ENCODE measurements at regions not wholly inside any gene's neighbourhood (a gene's known extent, or its start where the extent isn't known, plus 50 kb on each side); places are given as distances from the start of the nearest gene placed in this dataset.

DNA sequence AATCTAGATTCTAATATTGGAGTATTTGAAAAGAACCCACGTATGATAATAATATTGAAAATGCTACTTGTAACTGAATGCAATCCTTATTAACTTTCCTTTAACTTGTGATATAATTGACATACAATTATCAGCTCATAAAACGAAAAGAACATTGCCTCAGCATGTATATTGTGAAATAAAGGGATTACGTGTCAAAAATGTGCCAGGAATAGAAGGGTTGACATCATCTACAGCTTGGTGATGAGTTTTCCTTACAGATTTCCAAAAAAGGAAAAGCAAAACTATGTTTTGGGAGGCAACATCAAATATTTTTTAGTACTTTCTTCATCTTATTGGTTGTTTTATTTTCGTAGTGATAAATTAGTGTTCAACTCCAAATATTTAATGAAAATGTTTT lies 266.0 kb upstream of the PTGER4 start:
- in situ Hi-C loops (cut with MboI; ENCODE audit: low pct_ligation_motif_present in 1 of 4, low pct_unique_long_range_greater_than_20kb in 1 of 4, low sequenced_read_pairs in 3 of 4) (no loop called here), intact Hi-C loops (cut with DNase I; ENCODE audit: low total_unique reads) (no loop called here)
- Histone ChIP-seq H3K27ac (no peak overlapping the region), H3K36me3 (no peaks in the 10 kb centered on the region), H3K27me3 (no peaks in the 10 kb centered on the region), H3K4me3 (no peak overlapping the region), H3K9me3 (peaks cover 0 to 2% of the 10 kb centered on the region in 2 donors), H3K4me1 (peaks cover 0 to 9% (median 0%) of the 10 kb centered on the region in 4 donors)
- no peak for DNase-seq
- 79 to 88% methylated on average over 4 of the region's 4 CpGs for WGBS, 2 donors (ENCODE audit: low coverage in 1 of 2)
- TF ChIP-seq POLR2A (IDR thresholded peaks at IDR 0.05) (no peak), EP300 (IDR thresholded peaks at IDR 0.05; ENCODE audit: low read depth) (no peak), POLR2AphosphoS5 (IDR thresholded peaks at IDR 0.05) (no peak)
- TF ChIP-seq, protein P1, sequence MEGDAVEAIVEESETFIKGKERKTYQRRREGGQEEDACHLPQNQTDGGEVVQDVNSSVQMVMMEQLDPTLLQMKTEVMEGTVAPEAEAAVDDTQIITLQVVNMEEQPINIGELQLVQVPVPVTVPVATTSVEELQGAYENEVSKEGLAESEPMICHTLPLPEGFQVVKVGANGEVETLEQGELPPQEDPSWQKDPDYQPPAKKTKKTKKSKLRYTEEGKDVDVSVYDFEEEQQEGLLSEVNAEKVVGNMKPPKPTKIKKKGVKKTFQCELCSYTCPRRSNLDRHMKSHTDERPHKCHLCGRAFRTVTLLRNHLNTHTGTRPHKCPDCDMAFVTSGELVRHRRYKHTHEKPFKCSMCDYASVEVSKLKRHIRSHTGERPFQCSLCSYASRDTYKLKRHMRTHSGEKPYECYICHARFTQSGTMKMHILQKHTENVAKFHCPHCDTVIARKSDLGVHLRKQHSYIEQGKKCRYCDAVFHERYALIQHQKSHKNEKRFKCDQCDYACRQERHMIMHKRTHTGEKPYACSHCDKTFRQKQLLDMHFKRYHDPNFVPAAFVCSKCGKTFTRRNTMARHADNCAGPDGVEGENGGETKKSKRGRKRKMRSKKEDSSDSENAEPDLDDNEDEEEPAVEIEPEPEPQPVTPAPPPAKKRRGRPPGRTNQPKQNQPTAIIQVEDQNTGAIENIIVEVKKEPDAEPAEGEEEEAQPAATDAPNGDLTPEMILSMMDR (IDR thresholded peaks at IDR 0.05) = no peak

DNA sequence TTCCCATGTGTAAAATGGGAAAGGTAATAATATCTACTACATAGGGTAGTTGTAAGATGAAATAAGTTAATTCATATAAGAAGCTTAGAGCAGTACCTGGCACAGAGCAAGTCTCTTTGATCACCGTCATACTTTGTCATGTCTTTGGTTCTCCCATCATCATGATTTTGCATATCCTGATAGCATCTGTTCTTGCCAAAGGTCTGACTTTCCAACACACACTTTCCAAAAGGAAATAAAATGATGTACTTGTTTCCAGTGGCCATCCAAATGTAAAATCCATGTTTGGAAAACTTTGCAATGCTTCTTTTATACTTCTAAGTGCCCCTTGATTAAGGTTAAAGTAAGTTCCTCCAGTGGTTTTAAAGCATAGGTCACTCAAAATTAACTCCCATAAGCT lies 266.9 kb upstream of the PTGER4 start:
- DNase-seq = no peak
- intact Hi-C loops (cut with DNase I; ENCODE audit: low total_unique reads) = no loop called here
- Histone ChIP-seq H3K4me3 (no peak overlapping the region), H3K9me3 (no peaks in the 10 kb centered on the region), H3K27me3 (no peaks in the 10 kb centered on the region), H3K4me1 (peaks cover 0 to 9% (median 0%) of the 10 kb centered on the region in 4 donors), H3K27ac (no peak overlapping the region), H3K36me3 (no peaks in the 10 kb centered on the region)
- in situ Hi-C loops (cut with MboI; ENCODE audit: low pct_ligation_motif_present in 1 of 4, low pct_unique_long_range_greater_than_20kb in 1 of 4, low sequenced_read_pairs in 3 of 4) = no loop called here
- whole genome bisulfite sequencing, 2 donors (ENCODE audit: low coverage in 1 of 2) = 89 to 100% methylated on average over 1 of the region's 1 CpG
- TF ChIP-seq, protein P1 (IDR thresholded peaks at IDR 0.05) = no peak
- TF ChIP-seq EP300 (IDR thresholded peaks at IDR 0.05; ENCODE audit: low read depth) = no peak
- TF ChIP-seq POLR2A (IDR thresholded peaks at IDR 0.05) = no peak
- no peak for TF ChIP-seq POLR2AphosphoS5 (IDR thresholded peaks at IDR 0.05)

DNA sequence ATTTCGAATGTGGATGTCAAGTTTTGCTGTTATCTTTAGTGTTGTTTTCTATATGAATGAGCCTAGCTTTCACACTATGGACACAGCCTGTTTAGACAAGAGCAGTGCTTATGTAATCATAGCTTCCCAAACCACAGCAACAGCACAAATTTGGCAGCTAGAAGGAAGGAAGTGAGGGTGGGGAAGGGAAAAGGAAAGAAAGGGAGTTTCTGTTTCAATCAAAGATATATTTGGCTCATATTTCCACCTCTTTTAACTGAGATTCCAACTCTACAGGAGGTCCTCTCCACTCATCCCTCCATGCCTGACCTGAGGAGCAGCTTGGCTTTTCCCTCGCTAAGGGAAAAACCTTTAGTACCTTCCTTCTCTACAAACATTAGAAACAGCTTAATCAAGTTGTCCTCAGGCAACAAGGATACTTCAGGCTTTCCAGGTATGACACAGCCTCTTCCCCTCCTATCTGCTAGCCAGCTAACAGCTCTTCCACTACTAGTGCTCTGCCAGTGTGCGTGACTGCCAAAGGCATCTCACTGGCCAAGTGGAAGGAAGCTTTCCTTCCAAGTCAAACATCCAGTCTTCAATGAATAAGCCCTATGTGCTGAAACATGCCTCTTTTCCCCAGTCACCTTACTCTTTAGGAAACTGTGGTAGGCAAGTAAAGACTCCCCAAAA lies 268.6 kb upstream of the PTGER4 start:
- DNase-seq = no peak
- 72 to 82% methylated on average over 2 to 3 of the region's 3 CpGs for WGBS, 2 donors (ENCODE audit: low coverage in 1 of 2)
- H3K27me3 ChIP-seq = no peaks in the 10 kb centered on the region
- intact Hi-C loops (cut with DNase I; ENCODE audit: low total_unique reads) (no loop called here), in situ Hi-C loops (cut with MboI; ENCODE audit: low pct_ligation_motif_present in 1 of 4, low pct_unique_long_range_greater_than_20kb in 1 of 4, low sequenced_read_pairs in 3 of 4) (no loop called here)
- TF ChIP-seq POLR2A (IDR thresholded peaks at IDR 0.05) (no peak), POLR2AphosphoS5 (IDR thresholded peaks at IDR 0.05) (no peak), EP300 (IDR thresholded peaks at IDR 0.05; ENCODE audit: low read depth) (no peak)
- TF ChIP-seq, protein P1 (IDR thresholded peaks at IDR 0.05) = no peak
- H3K9me3 ChIP-seq = no peaks in the 10 kb centered on the region
- H3K27ac ChIP-seq = peak overlapping the region in 3 of 4 donors; percentile 34 to 64 (median 52)
- no peak overlapping the region for H3K4me3 ChIP-seq
- no peaks in the 10 kb centered on the region for H3K36me3 ChIP-seq
- H3K4me1 ChIP-seq = peaks cover 0 to 22% (median 2%) of the 10 kb centered on the region in 4 donors

DNA sequence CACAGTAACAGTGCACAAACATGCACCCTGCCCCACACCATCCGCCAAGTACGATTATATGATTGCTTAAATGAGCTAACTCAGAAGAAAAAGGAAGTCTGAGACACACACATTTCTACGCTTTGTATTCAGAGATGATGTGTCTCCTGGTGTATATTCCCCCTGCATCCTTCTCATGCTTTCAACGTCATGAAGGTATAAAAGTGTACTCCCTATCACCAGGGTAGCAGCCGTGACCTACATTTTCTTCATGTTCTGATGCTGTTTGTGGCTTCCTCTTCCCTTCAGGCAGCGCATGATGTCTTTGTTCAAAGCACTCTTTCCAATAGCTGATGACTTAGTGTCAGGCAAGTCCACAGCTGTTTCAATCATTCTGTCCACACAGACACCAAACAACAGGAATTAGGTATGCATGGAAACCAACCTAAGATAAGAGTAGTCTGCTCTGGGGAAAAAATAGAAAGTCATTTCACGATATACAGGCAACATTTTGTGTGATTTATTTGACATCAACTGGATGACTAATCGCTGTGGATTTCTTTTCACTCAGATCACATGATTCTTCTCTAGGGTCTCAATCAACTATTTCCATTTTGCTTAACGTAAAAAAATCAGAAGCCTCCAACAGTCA lies 269.4 kb upstream of the PTGER4 start:
- Histone ChIP-seq H3K27ac (peak overlapping the region; percentile 31 to 64 (median 43)), H3K4me3 (no peak overlapping the region), H3K27me3 (no peaks in the 10 kb centered on the region), H3K9me3 (no peaks in the 10 kb centered on the region), H3K36me3 (no peaks in the 10 kb centered on the region), H3K4me1 (peaks cover 4 to 29% (median 6%) of the 10 kb centered on the region in 4 donors)
- TF ChIP-seq POLR2AphosphoS5 (IDR thresholded peaks at IDR 0.05) (peak in 1 of 3 donors; percentile 10), EP300 (IDR thresholded peaks at IDR 0.05; ENCODE audit: low read depth) (no peak), POLR2A (IDR thresholded peaks at IDR 0.05) (peak; percentile 11)
- TF ChIP-seq, protein P1 (IDR thresholded peaks at IDR 0.05) = no peak
- 60 to 66% methylated on average over 9 of the region's 9 CpGs for WGBS, 2 donors (ENCODE audit: low coverage in 1 of 2)
- in situ Hi-C loops (cut with MboI; ENCODE audit: low pct_ligation_motif_present in 1 of 4, low pct_unique_long_range_greater_than_20kb in 1 of 4, low sequenced_read_pairs in 3 of 4) = no loop called here
- intact Hi-C loops (cut with DNase I; ENCODE audit: low total_unique reads) = no loop called here
- DNase-seq = no peak

Measured in transverse colon (tissue), 4 donors.